ENCODE measurements at regions not wholly inside any gene's neighbourhood (a gene's known extent, or its start where the extent isn't known, plus 50 kb on each side); places are given as distances from the start of the nearest gene placed in this dataset.

DNA sequence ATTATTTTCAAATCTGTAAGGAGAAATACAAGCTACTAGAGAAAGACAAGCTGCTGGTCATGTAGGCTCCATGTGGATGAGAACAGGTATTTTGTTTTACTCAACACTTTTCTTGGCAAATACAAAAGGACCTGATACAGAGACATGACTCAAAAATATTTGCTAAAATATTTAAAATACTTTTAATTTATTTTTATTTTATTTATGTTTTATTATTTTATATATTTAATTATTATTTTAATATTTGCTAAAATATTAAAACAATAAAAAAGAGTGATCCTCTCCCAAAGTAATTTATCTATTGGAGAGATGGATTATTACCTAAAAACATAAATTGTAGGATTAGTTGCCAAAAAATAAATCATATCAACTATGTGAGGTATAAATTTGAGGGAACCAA, 808.9 kb upstream of the SEL1L start:
- TF ChIP-seq, protein P1, sequence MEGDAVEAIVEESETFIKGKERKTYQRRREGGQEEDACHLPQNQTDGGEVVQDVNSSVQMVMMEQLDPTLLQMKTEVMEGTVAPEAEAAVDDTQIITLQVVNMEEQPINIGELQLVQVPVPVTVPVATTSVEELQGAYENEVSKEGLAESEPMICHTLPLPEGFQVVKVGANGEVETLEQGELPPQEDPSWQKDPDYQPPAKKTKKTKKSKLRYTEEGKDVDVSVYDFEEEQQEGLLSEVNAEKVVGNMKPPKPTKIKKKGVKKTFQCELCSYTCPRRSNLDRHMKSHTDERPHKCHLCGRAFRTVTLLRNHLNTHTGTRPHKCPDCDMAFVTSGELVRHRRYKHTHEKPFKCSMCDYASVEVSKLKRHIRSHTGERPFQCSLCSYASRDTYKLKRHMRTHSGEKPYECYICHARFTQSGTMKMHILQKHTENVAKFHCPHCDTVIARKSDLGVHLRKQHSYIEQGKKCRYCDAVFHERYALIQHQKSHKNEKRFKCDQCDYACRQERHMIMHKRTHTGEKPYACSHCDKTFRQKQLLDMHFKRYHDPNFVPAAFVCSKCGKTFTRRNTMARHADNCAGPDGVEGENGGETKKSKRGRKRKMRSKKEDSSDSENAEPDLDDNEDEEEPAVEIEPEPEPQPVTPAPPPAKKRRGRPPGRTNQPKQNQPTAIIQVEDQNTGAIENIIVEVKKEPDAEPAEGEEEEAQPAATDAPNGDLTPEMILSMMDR (IDR thresholded peaks at IDR 0.05) = no peak
- TF ChIP-seq POLR2A (IDR thresholded peaks at IDR 0.05) = no peak
